Suppressor macrophage (primary cell): ENCODE measurements at regions not wholly inside any gene's neighbourhood (a gene's known extent, or its start where the extent isn't known, plus 50 kb on each side); places are given as distances from the start of the nearest gene placed in this dataset.

ENCODE experiments used
- DNase-seq, 4 experiments: peaks; one replicate each; pipeline ENCODE4 v3.0.0-alpha.2; 2020 to 2022

GRCh38 chr16:5450409-5451104, 353.0 kb upstream of the EEF2KMT start:
- DNase-seq = no peak

GRCh38 chr16:5449901-5450300, 352.3 kb upstream of the EEF2KMT start:
- DNase-seq = no peak

GRCh38 chr16:5448798-5449197, 351.2 kb upstream of the EEF2KMT start:
- DNase-seq = no peak

- DNase-seq = no peak
Measured at GRCh38 chr16:5447734-5448133, 350.1 kb upstream of the EEF2KMT start.

- no peak for DNase-seq
Measured at GRCh38 chr16:5446623-5447240, 349.1 kb upstream of the EEF2KMT start.

GRCh38 chr16:5444189-5444588, 346.6 kb upstream of the EEF2KMT start:
- no peak for DNase-seq

GRCh38 chr16:5442986-5443385, 345.4 kb upstream of the EEF2KMT start:
- DNase-seq = no peak

- DNase-seq = no peak
Measured at GRCh38 chr16:5442054-5442453, 344.5 kb upstream of the EEF2KMT start.

GRCh38 chr16:5438591-5438990, 341.0 kb upstream of the EEF2KMT start:
- peak in 2 of 4 experiments; percentile 3 to 5 for DNase-seq

GRCh38 chr16:5433587-5433986, 336.0 kb upstream of the EEF2KMT start:
- DNase-seq = no peak

GRCh38 chr16:5432166-5432565, 334.6 kb upstream of the EEF2KMT start:
- DNase-seq = no peak

GRCh38 chr16:5430598-5430997, 333.0 kb upstream of the EEF2KMT start:
- peak in 2 of 4 experiments; percentile 3 to 9 for DNase-seq

- no peak for DNase-seq
Measured at GRCh38 chr16:5428932-5429331, 331.3 kb upstream of the EEF2KMT start.

- no peak for DNase-seq
Measured at GRCh38 chr16:5427571-5427970, 330.0 kb upstream of the EEF2KMT start.

- no peak for DNase-seq
Measured at GRCh38 chr16:5422643-5423496, 325.3 kb upstream of the EEF2KMT start.

GRCh38 chr16:5422047-5422446, 324.5 kb upstream of the EEF2KMT start:
- no peak for DNase-seq

- no peak for DNase-seq
Measured at GRCh38 chr16:5416013-5416412, 318.4 kb upstream of the EEF2KMT start.

GRCh38 chr16:5415123-5415522, 317.5 kb upstream of the EEF2KMT start:
- no peak for DNase-seq

GRCh38 chr16:5412731-5413130, 315.1 kb upstream of the EEF2KMT start:
- no peak for DNase-seq

- no peak for DNase-seq
Measured at GRCh38 chr16:5398203-5398602, 300.6 kb upstream of the EEF2KMT start.

GRCh38 chr16:5396880-5397279, 299.3 kb upstream of the EEF2KMT start:
- DNase-seq = no peak

- DNase-seq = no peak
Measured at GRCh38 chr16:5393070-5393469, 295.5 kb upstream of the EEF2KMT start.

GRCh38 chr16:5386989-5387388, 289.4 kb upstream of the EEF2KMT start:
- DNase-seq = no peak

GRCh38 chr16:5385811-5386210, 288.2 kb upstream of the EEF2KMT start:
- no peak for DNase-seq
